ENCODE measurements at regions not wholly inside any gene's neighbourhood (a gene's known extent, or its start where the extent isn't known, plus 50 kb on each side); places are given as distances from the start of the nearest gene placed in this dataset.

GRCh38 chr4:166637816-166638215 lies 596.5 kb downstream of the SPOCK3 start:
- TF ChIP-seq CHD1 (IDR thresholded peaks at IDR 0.05; ENCODE audit: low read depth, low read length) (no peak), MXI1 (IDR thresholded peaks at IDR 0.05; ENCODE audit: borderline replicate concordance, low read depth, low read length) (no peak), POLR2A (IDR thresholded peaks at IDR 0.05; ENCODE audit: low read depth, low read length) (no peak), BHLHE40 (IDR thresholded peaks at IDR 0.05; ENCODE audit: low read depth, low read length) (no peak)
- in situ Hi-C loops (cut with MboI; ENCODE audit: low sequenced_read_pairs): no loop called here
- no peaks in the 10 kb centered on the region for H3K79me1 ChIP-seq (ENCODE audit: low read depth in 1 of 2, low read length in 2 of 2)

More at GRCh38 chr4:166637816-166638215, 596.5 kb downstream of the SPOCK3 start:
- H3K4ac ChIP-seq (ENCODE audit: low read depth, low read length): no peak overlapping the region
- no peak overlapping the region for H2AK5ac ChIP-seq (ENCODE audit: low read depth, low read length)
- no peak overlapping the region for H3K27ac ChIP-seq (ENCODE audit: insufficient read depth, low read length)
- no peak for ATAC-seq (ENCODE audit: low read depth)
- intact Hi-C loops (cut with micrococcal nuclease): no loop called here
- dilution Hi-C loops (cut with HindIII; ENCODE audit: low sequenced_read_pairs, unreplicated experiment): no loop called here
- no peak for DNase-seq
- H3K14ac ChIP-seq (replicated peaks; ENCODE audit: low read depth, low read length): no peak overlapping the region
- no peaks in the 10 kb centered on the region for H3K27me3 ChIP-seq (ENCODE audit: control insufficient read depth, insufficient read depth, low read length)
- H3K4me3 ChIP-seq (ENCODE audit: insufficient read depth, low read depth, low read length): no peak overlapping the region
- no peak overlapping the region for H3K4me2 ChIP-seq (ENCODE audit: low read depth, low read length)
- no peak overlapping the region for H2BK15ac ChIP-seq (ENCODE audit: low read depth, low read length)
- no peak overlapping the region for H2AFZ ChIP-seq (replicated peaks; ENCODE audit: low read length, poor library complexity)
- H3K56ac ChIP-seq (ENCODE audit: extremely low read depth, insufficient read depth, low read length): no peak overlapping the region
- H3K9me3 ChIP-seq (ENCODE audit: control insufficient read depth, insufficient read depth, low read length): peaks cover 11% of the 10 kb centered on the region
- H2BK20ac ChIP-seq (ENCODE audit: low read depth, low read length): no peak overlapping the region
- no peak overlapping the region for H3K9ac ChIP-seq (ENCODE audit: low read depth, low read length)
- no peaks in the 10 kb centered on the region for H3K4me1 ChIP-seq (ENCODE audit: control insufficient read depth, insufficient read depth, low read length)
- ChIA-PET POLR2A (ENCODE audit: unreplicated experiment) (no interaction called here), CTCF (no interaction called here)
- no peak overlapping the region for H2AK9ac ChIP-seq (replicated peaks; ENCODE audit: low read depth, low read length, poor library complexity)
- no peaks in the 10 kb centered on the region for H3K36me3 ChIP-seq (ENCODE audit: control insufficient read depth, insufficient read depth, low read length)
- H2BK120ac ChIP-seq (ENCODE audit: low read depth, low read length): no peak overlapping the region
- no peak overlapping the region for H2BK5ac ChIP-seq (ENCODE audit: low read depth, low read length, poor library complexity, severe bottlenecking)
- H4K20me1 ChIP-seq (ENCODE audit: insufficient read depth, low read length): no peaks in the 10 kb centered on the region
- H4K8ac ChIP-seq (ENCODE audit: low read depth in 2 of 2, low read length in 2 of 2): no peak overlapping the region
- no peak overlapping the region for H3K23ac ChIP-seq (ENCODE audit: low read depth, low read length)
- no peaks in the 10 kb centered on the region for H3K9me1 ChIP-seq (ENCODE audit: insufficient read depth, low read length)
- no peak overlapping the region for H4K5ac ChIP-seq (ENCODE audit: low read depth, low read length)
- WGBS, 2 experiments (ENCODE audit: extremely low coverage in 2 of 2, insufficient read length in 1 of 2): no CpG with 5 or more reads among the region's 2 CpGs
- no peak overlapping the region for H4K91ac ChIP-seq (ENCODE audit: insufficient read depth, low read depth, low read length)
- H3K18ac ChIP-seq (ENCODE audit: low read depth, low read length): no peak overlapping the region
- no TSS peak for BruUV-seq (replicated peaks)

All from IMR-90 (cell line).